DND-41 (cell line): ENCODE measurements at regions not wholly inside any gene's neighbourhood (a gene's known extent, or its start where the extent isn't known, plus 50 kb on each side); places are given as distances from the start of the nearest gene placed in this dataset.

Experiments used
- ATAC-seq: fragments of 200-7000 bp; cut with Tn5 transposase; 3 replicates; pipeline ENCODE4 v1.9.1; 2021; ENCODE audit warnings: low read depth; ENCODE audit not compliant: insufficient read depth
- DNase-seq: peaks from one replicate; pipeline ENCODE4 v3.0.0-alpha.2; 2020
- H2AFZ ChIP-seq: 2 replicates; pipeline ENCODE4 v1.6.0; 2012; ENCODE audit warnings: low read depth, low read length
- H3K27ac ChIP-seq: 2 replicates; pipeline ENCODE4 v1.5.1; 2012; ENCODE audit warnings: low read length, inconsistent platforms
- H3K27me3 ChIP-seq: fragments of 200-600 bp; sonication (generic); 2 replicates; pipeline ENCODE4 v1.6.0; 2012; ENCODE audit warnings: low read length, mild to moderate bottlenecking, inconsistent platforms; ENCODE audit not compliant: insufficient read depth, poor library complexity
- H3K36me3 ChIP-seq: 2 replicates; pipeline ENCODE4 v1.5.1; 2012; ENCODE audit warnings: low read length, inconsistent platforms; ENCODE audit not compliant: insufficient read depth
- H3K4me1 ChIP-seq: 2 replicates; pipeline ENCODE4 v1.5.1; 2012; ENCODE audit warnings: mild to moderate bottlenecking, low read length; ENCODE audit not compliant: insufficient read depth
- H3K4me2 ChIP-seq: 2 replicates; pipeline ENCODE4 v1.6.0; 2012; ENCODE audit warnings: mild to moderate bottlenecking, moderate library complexity, low read length, inconsistent platforms; ENCODE audit not compliant: insufficient read depth
- H3K4me3 ChIP-seq, 2 experiments: fragments of 200-600 bp in 1 of 2; shearing (Covaris generic) in 1 of 2; 2 replicates each; pipeline ENCODE4 v1.5.1; 2012 to 2016; ENCODE audit warnings: inconsistent platforms in 2 of 2, low read length in 2 of 2, mild to moderate bottlenecking in 2 of 2, low read depth in 1 of 2, moderate library complexity in 1 of 2
- H3K79me2 ChIP-seq: 2 replicates; pipeline ENCODE4 v1.6.0; 2012; ENCODE audit warnings: low read length, inconsistent platforms; ENCODE audit not compliant: insufficient read depth
- H3K9ac ChIP-seq: 2 replicates; pipeline ENCODE4 v1.6.0; 2012; ENCODE audit warnings: low read depth, mild to moderate bottlenecking, inconsistent platforms, low read length, moderate library complexity
- H3K9me3 ChIP-seq: 2 replicates; pipeline ENCODE4 v1.5.1; 2012; ENCODE audit warnings: low read length, moderate library complexity, mild to moderate bottlenecking, inconsistent platforms; ENCODE audit not compliant: insufficient read depth, severe bottlenecking
- H4K20me1 ChIP-seq: 2 replicates; pipeline ENCODE4 v1.6.0; 2012; ENCODE audit warnings: low read length; ENCODE audit not compliant: insufficient read depth
- CTCF ChIP-seq: IDR thresholded peaks from 2 replicates; pipeline ENCODE4 v1.5.1; 2012; ENCODE audit warnings: borderline replicate concordance, low read length, moderate library complexity, mild to moderate bottlenecking; ENCODE audit not compliant: poor library complexity, severe bottlenecking; ENCODE audit errors: extremely low read depth
- EZH2 ChIP-seq: IDR thresholded peaks from 3 replicates; pipeline ENCODE4 v1.6.1; 2012; ENCODE audit warnings: borderline replicate concordance, low read depth, mild to moderate bottlenecking, moderate library complexity, low read length, inconsistent platforms; ENCODE audit not compliant: severe bottlenecking

DNA sequence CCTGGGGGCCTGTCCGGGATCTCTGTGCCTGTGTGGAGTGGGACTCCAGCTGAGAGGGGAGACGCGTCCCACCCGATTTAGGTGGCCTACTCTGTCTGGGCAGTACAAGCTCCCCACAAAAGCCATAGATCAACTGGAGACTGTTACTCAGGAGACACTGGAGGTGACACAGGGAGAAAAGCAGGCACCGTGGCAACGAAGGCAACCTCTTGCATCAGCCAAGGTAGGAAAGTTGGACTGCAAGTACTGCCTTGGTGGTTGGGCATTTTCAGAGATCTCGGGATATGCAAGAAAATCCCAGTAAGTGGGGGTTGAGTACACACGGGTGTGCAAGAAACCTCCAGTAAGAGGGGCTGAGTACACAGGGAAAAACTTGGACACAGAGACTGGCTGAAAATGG lies 1060.0 kb upstream of the MIR17HG start:
- Histone ChIP-seq H3K27me3 (no peaks in the 10 kb centered on the region), H2AFZ (no peak overlapping the region), H3K4me2 (no peak overlapping the region), H3K4me3 (no peak overlapping the region), H3K9ac (no peak overlapping the region), H3K36me3 (no peaks in the 10 kb centered on the region), H3K9me3 (peaks cover 2% of the 10 kb centered on the region), H3K27ac (no peak overlapping the region), H3K4me1 (no peaks in the 10 kb centered on the region), H4K20me1 (no peaks in the 10 kb centered on the region), H3K79me2 (no peaks in the 10 kb centered on the region)
- DNase-seq (no peak), ATAC-seq (no peak)
- TF ChIP-seq CTCF (no peak), EZH2 (no peak)

DNA sequence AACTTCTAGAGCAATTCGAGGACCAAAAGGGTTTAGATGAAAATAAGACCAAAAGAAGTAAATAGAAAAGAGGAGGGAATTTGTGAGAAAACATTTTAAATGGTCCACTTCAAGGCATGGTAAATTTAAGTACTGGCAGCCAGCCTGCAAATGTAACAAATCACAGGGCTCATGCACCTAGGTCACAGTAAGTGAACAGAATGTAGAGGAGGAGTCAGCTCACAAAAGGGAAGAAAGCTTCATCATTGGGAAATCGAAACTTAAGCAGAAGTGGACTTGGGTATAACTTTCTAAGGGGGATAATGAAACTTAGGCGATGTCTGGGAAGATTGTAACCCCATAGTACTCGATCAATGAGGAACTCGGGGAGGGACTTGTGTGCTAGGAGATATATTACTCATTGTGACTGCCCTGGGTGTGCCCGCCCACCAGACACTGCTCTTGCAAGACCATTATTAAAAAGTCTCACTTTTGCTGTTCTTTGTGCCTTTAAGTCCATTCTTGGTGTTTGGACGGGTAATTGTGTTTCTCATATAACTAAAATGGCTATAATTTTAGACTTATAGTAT lies 1053.6 kb upstream of the MIR17HG start:
- H3K27ac ChIP-seq = no peak overlapping the region
- TF ChIP-seq EZH2 (no peak), CTCF (no peak)
- H2AFZ ChIP-seq = no peak overlapping the region
- H3K36me3 ChIP-seq = no peaks in the 10 kb centered on the region
- H3K27me3 ChIP-seq = no peaks in the 10 kb centered on the region
- ATAC-seq (no peak), DNase-seq (no peak)
- H3K4me2 ChIP-seq = no peak overlapping the region
- H3K9ac ChIP-seq = no peak overlapping the region
- no peaks in the 10 kb centered on the region for H3K9me3 ChIP-seq
- H3K4me1 ChIP-seq = no peaks in the 10 kb centered on the region
- H3K79me2 ChIP-seq = no peaks in the 10 kb centered on the region
- no peak overlapping the region for H3K4me3 ChIP-seq
- no peaks in the 10 kb centered on the region for H4K20me1 ChIP-seq

- Histone ChIP-seq H2AFZ (no peak overlapping the region), H3K27me3 (no peaks in the 10 kb centered on the region), H3K9ac (no peak overlapping the region), H3K4me3 (no peak overlapping the region), H3K79me2 (no peaks in the 10 kb centered on the region), H3K9me3 (no peaks in the 10 kb centered on the region), H3K27ac (no peak overlapping the region), H3K4me2 (no peak overlapping the region), H4K20me1 (no peaks in the 10 kb centered on the region), H3K36me3 (no peaks in the 10 kb centered on the region), H3K4me1 (no peaks in the 10 kb centered on the region)
- TF ChIP-seq CTCF = no peak
- no peak for TF ChIP-seq EZH2
- no peak for ATAC-seq
- DNase-seq = no peak
Observed at GRCh38 chr13:90299238-90299637, 1048.2 kb upstream of the MIR17HG start.

DNA sequence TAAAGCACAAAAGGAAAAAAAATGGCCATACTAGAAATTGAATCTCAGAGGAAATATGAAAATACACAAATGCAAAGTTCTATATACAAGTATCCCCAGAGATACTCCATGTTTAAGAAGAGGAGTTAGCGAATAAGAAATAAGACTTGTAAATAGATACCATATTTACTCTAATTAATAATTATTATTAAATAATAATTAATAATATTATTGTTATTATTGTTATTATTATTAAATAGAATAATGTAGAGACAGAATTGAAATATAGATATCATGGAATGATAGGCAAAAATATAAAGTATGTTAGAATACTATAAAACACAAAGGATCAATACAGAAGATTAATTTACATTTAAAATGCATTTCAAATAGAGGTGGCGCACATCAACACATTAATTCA lies 1047.5 kb upstream of the MIR17HG start:
- no peak overlapping the region for H3K4me3 ChIP-seq
- no peak overlapping the region for H3K4me2 ChIP-seq
- ATAC-seq (no peak), DNase-seq (no peak)
- TF ChIP-seq CTCF (no peak), EZH2 (no peak)
- no peaks in the 10 kb centered on the region for H3K4me1 ChIP-seq
- no peaks in the 10 kb centered on the region for H3K9me3 ChIP-seq
- no peaks in the 10 kb centered on the region for H3K79me2 ChIP-seq
- H3K27ac ChIP-seq = no peak overlapping the region
- H3K9ac ChIP-seq = no peak overlapping the region
- H4K20me1 ChIP-seq = no peaks in the 10 kb centered on the region
- no peak overlapping the region for H2AFZ ChIP-seq
- no peaks in the 10 kb centered on the region for H3K27me3 ChIP-seq
- no peaks in the 10 kb centered on the region for H3K36me3 ChIP-seq
